Stimulated activated CD4-positive, alpha-beta T cell treated with anti-CD3 and anti-CD28 coated beads, Interleukin-1b, Interleukin-23, amount 100 ng/mL, for 4 hours (primary cell): ENCODE measurements at regions not wholly inside any gene's neighbourhood (a gene's known extent, or its start where the extent isn't known, plus 50 kb on each side); places are given as distances from the start of the nearest gene placed in this dataset.
A peak's percentile ranks its signal among the peaks of the same experiment; 100 is the strongest.
"Not testable (repeated sequence)": the region's sequence is repeated elsewhere in the genome, so short reads cannot be mapped to it uniquely, and the experiment has no call there.

Experiments
- DNase-seq, 2 donors: peaks; one replicate each; pipeline ENCODE4 v3.0.0-alpha.2; 2020; ENCODE audit warnings: low read depth in 2 of 2

DNA sequence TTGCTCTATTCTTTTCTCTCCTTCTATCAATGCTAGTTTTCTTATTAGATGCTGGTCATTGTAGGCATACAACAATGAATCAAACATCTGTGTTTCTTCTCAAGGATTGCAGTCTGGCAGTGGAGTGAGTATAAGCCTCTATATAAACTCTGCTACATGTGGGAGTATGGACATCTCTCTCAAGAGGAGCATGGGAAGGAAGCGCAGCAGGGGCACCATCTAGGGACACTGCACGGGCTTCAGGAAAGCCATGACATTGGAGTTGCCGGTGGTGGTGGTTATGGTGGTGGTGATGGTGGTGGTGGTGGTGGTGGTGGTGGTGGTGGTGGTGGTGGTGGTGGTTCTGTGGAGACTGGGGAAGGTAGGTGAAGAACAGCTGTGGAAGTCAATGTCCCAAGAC is 462.6 kb downstream of the RNF144A start:
- no peak for DNase-seq

GRCh38 chr2:7384773-7385349 is 467.6 kb downstream of the RNF144A start:
- DNase-seq: no peak

- not testable (repeated sequence) for DNase-seq
Observed at GRCh38 chr2:7390311-7390710, 473.1 kb downstream of the RNF144A start.

DNA sequence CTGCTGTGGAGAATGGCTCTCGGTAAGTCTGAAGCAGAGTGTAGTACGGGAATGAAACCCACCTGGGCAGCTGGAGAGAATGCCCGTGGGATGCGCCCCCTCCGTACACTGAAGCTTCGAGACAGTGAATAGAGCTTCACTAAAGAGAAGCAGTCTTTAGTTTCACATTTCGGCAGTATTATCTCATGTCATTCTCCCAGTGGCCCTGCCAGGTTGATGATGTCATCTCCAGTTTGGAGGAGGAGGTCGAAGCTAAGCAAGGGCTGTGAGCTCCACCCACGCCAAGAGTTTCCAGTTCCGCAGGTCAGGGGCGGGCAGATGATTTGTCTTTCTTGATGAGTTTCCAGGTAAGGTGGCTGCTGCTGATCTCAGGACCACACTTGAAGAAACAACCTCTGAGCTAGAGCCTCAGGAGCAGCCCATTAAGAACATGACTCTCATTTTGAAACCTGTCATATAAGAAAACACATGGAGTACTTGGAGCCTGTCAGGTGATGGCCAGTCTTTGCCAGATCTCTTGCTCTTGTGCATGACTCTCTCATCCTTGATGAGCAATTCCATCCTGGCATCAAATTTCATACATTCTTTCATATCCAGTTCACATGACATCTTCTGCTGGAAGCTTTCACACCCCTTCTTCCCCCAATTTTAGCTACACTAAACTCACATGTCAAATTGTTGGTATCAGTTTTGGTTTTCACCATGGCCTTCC is 475.0 kb downstream of the RNF144A start:
- no peak for DNase-seq

GRCh38 chr2:7394195-7394594 is 477.0 kb downstream of the RNF144A start:
- DNase-seq: no peak

- DNase-seq: no peak
Observed at GRCh38 chr2:7400628-7401027, 483.4 kb downstream of the RNF144A start.

DNA sequence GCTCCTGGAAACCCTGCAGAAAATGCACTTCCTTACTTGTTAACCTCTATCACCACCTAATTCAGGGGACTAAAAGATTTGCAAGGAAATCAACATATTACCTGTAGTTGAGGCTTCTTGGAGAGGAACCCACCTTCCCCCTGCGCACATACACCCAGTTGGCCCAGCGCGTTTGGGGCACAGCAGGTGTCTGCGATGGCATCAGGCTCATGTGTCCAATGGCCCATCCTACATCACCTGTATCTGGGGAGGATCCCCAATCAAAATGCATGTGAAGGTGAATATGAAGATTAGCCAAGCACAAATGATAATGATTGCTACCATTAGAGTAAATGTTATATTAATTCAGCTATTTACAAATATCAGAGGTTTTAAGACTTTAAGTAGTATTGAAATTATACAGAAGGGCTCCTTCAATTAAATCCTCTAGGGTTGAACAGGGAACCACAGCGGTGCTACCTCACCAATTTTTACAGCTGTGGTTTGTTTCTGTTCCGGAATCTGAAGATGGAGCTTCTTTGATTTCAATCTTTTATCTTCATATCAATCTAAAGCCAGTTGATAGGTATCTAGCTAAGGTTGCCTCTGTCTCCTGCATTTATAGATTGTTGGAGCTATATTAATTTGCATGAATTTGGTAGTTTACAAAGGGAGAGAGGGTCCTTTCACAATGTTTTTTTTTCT is 486.0 kb downstream of the RNF144A start:
- no peak for DNase-seq

DNA sequence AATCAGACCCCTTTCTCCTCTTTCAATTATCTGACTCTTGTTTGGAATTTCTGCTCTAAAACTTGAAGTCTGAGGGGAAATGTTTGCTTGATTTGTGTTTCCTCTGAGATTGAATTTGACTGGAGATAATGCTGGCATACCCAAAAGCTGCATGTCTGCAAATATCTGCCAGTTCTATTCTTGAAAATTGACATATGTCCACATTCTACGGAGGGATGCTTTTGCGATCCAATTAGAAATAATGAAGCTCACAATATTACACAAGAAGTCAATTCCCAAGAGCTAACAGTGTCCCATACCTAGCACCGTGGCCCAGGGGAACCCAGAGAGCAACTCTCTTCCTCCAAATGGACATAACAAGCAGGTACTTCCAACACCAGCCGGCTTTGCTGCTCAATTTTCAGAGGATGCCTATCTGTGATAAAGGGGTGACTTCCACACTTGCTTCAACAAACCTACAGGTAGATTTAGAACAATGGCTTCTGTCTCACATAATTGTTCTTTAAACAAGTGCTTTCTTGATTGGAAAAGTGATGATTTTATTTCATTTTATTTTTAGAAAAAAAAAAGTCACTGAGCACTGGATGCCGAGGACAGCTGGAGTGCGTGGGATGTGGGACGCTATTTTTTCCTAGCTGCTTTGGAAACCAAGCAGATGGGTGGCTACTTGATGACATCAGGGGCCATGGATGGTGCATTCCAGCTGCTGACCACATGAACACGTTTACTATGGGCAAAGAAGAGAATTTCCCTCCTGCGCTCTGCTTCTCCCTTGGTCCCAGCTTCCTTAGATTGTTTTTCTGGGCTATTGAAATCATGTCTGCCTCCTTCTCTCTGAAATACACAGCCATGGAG is 488.9 kb downstream of the RNF144A start:
- DNase-seq: no peak

GRCh38 chr2:7407001-7407400 is 489.8 kb downstream of the RNF144A start:
- DNase-seq: no peak

DNA sequence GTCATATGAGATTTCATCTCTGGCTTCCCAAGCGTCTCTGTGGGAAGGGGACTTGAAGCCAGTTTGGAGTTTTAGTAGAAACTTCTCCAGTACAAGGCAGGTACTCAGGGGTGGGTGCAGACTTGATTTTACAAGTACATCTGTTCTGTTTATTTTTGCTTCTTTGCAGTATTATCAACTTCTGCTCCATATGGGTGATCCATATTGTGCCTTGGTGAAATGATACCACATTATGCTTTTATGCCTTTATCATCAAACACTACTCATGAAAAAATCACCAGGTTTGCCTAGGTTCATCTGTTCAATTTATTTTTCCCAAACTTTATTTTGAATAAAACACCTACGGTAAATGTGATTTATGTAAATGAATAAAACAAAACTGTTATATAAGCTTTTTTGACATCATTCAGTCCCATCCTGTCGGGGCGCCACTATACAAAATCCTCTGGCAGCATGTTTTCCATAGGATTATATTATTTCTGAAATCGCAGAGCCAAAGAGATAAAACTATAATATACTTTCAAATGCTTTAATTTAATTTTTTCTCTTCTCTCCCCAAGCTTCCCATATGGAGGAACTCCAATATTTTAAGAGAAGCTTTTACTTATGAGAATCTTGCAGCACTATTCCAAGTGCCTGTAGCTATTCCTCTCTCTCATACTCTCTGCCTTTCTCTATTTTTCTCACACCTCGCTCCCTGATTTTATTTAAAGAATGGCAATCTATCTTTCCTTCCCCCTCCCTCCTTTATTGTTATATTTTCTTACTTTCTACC is 490.9 kb downstream of the RNF144A start:
- DNase-seq: no peak

DNA sequence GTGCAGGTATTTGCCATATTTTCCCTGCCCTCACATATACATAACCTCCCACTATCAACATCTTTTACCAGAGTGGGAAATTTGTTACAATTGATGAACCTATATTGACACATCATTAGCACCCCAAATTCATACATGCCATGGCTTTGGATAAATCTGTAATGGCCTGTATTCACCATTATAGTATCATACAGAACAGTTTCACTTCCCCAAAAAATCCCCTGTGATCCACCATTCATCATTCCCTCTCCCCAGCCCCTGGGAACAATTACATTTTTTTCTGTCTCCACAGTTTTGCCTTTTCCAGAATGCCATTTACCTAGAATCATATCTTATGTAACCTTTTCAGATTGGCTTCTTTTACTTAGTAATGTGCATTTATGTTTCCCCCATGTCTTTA is 494.5 kb downstream of the RNF144A start:
- no peak for DNase-seq

DNA sequence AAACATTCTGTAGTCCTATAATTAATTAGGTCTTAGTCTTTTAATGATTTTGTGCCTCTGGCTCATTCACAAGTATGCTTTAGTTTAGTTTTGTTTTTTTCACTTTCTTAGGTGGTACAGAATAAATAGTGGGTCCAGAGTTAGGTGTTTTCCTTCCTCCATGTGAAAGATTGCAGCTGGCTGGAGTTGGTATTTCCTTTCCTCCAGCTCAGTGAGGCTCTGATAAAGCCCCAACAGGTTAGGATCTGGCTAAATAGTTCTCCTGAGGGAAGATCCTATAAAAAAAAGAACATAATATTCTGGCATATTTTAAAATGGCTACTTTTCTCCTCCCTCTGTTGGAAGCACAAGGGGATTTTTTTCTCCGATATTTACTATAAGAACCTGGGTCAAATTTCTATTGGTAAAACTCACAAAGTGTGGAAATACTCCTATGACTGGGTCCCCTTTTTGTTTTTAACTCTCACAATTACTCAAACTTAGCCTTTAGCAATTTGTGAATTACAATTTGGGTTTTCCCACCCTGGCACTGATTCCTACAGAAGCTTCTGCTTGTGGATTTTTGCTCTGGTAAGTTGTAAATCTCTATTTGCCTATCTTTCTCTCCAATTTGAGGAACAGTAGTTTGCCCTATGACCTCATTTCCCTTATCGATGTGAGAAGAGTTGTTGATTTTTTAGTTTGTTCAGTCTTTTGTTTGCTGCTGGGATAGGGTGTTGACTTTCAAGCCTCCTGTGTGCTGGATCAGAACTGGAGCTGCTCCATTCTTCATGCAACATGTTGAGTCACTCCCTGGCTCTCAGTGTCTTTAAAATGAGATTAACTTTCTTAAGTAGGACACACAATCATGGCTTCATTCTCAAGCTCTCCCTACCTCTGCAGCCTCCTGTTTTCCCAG is 500.9 kb downstream of the RNF144A start:
- no peak for DNase-seq

DNA sequence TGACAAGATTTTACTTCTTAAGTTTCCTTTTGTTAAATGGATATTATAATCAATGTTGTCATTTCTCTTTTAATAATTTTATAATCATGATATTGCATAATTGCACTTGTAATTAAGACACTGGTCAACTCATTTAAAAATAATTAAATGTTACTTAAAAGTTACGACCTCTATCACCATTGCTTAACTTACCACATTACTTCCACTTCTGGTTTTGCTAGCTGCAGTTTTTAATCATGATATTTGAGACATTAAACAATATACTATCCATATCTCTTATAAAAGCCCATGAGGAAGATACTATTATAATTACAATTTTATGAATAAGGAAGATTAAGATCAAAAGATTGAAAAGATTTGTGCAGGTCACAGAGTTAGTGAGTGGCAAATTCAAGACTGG is 502.0 kb downstream of the RNF144A start:
- no peak for DNase-seq

DNA sequence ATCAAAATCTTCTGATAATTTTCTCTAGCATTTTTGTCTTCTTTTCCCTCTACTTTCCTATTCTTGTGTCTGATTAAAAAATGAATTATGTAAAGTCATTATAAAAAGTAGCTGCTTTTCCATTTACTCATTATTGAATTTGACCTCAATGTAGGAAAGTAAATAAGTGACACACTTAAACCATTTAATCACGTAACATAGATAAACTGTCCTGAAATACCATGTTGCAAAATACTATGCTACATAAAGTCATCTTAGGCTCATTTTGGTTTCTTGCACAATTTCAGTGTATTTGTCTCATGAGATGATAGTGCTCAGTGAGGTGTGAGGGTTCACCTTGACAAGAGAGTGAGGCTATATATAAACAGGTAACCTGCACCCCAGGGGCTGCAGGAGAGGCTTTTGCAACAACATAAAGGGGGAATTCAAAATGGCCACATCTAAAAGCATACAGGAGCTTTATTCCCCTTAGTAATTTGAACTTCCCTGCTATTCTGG is 502.7 kb downstream of the RNF144A start:
- DNase-seq: no peak

DNA sequence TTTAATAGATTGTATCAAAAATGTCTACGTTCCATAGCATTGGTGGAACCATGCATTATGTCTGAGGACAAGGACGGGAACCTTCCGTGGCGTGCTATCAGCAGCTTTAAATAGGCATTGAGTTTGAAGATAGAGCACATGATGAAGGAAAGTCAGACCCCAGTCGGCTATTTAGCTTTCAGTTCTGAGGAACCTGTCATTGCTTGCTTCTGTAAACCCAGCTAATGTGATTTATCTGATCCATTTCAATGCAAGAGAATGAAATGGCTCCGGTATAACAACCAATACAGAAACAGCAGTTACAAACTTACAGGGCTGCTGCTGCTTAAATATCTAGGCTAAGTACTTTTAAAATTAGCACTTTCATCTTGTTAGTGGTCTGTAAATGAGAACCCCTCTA is 503.3 kb downstream of the RNF144A start:
- DNase-seq: no peak

DNA sequence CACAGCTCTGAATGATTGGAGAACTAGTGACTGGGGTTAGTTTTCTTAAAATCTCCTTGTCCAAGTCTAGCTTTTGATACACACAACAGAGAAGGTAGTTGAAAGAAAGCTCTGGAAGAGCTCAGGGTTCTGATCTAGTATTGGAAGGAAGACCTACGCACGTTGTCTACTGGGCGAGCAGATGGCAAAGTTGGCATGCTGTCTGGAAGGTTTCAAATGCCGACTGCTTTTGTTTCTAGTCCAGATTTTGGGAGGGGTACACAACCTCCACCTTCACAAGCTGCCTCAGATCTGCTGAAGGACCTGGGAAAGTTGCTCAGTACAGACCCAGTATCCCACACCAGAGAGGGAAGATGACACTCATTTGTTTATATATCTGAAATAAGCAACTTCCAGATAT is 507.3 kb downstream of the RNF144A start:
- no peak for DNase-seq

- DNase-seq: peak in 1 of 2 donors; percentile 28
Observed at GRCh38 chr2:7427293-7428060, 510.3 kb downstream of the RNF144A start.

- DNase-seq: no peak
Observed at GRCh38 chr2:7428454-7429204, 511.4 kb downstream of the RNF144A start.

DNA sequence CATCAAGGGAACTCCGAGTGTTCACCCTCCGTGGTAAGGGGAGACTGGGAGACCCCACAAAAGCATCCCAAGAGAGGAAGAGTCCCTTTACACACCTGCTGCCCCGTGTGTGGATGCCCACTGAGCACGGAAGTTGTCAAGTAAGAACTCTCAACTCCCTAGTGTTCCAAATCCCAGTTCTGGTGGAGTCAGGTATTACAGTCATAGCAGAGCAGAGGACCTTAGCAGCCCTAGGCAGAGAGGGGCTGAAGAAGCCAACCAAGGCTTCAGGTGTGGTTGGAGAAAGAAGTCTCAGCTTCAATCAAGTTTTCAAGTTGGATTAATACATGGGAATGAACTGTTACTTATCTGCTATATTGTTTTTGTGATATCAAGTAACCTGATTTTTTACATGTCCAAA is 512.5 kb downstream of the RNF144A start:
- DNase-seq: no peak
